ENCODE measurements at regions not wholly inside any gene's neighbourhood (a gene's known extent, or its start where the extent isn't known, plus 50 kb on each side); places are given as distances from the start of the nearest gene placed in this dataset.

- ChIA-PET CTCF (no interaction called here), RAD21 (ENCODE audit: unreplicated experiment) (no interaction called here), SMC1A (ENCODE audit: uncharacterized antibody, unreplicated experiment) (interaction anchor here (0.6 kb wide), 1 partner anchor 303 kb away, joined by 3 read pairs; no protein-coding TSS in a partner anchor), POLR2A (no interaction called here)
- in situ Hi-C loops (cut with MboI), result no loop called here
- no peak overlapping the region for H3K27ac ChIP-seq (ENCODE audit: control insufficient read depth, insufficient read depth)
- no peak overlapping the region for H2AFZ ChIP-seq (ENCODE audit: control insufficient read depth, low read depth, low read length)
- H3K79me2 ChIP-seq (ENCODE audit: control insufficient read depth, insufficient read depth, low read length), result no peaks in the 10 kb centered on the region
- H4K20me1 ChIP-seq (ENCODE audit: control insufficient read depth, insufficient read depth), result no peaks in the 10 kb centered on the region
- TF ChIP-seq, protein P1, sequence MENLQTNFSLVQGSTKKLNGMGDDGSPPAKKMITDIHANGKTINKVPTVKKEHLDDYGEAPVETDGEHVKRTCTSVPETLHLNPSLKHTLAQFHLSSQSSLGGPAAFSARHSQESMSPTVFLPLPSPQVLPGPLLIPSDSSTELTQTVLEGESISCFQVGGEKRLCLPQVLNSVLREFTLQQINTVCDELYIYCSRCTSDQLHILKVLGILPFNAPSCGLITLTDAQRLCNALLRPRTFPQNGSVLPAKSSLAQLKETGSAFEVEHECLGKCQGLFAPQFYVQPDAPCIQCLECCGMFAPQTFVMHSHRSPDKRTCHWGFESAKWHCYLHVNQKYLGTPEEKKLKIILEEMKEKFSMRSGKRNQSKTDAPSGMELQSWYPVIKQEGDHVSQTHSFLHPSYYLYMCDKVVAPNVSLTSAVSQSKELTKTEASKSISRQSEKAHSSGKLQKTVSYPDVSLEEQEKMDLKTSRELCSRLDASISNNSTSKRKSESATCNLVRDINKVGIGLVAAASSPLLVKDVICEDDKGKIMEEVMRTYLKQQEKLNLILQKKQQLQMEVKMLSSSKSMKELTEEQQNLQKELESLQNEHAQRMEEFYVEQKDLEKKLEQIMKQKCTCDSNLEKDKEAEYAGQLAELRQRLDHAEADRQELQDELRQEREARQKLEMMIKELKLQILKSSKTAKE (IDR thresholded peaks at IDR 0.05; ENCODE audit: low read depth, poor library complexity, severe bottlenecking), result no peak
- TF ChIP-seq KDM1A (IDR thresholded peaks at IDR 0.05; ENCODE audit: borderline replicate concordance), result no peak
- TF ChIP-seq GABPA (IDR thresholded peaks at IDR 0.05; ENCODE audit: low read depth), result no peak
- TF ChIP-seq MEF2A (IDR thresholded peaks at IDR 0.05; ENCODE audit: insufficient read depth, low read depth, low read length), result no peak
- no peak for TF ChIP-seq MYC (IDR thresholded peaks at IDR 0.05; ENCODE audit: insufficient read depth, insufficient read length, insufficient replicate concordance, low read length, severe bottlenecking)
- no peak for TF ChIP-seq NRF1 (conservative IDR thresholded peaks at IDR 0.05; ENCODE audit: low read depth, low read length)
- no peak for TF ChIP-seq CHD2 (IDR thresholded peaks at IDR 0.05; ENCODE audit: borderline replicate concordance, low read depth, low read length)
- no peak for TF ChIP-seq ZBTB40 (IDR thresholded peaks at IDR 0.05; ENCODE audit: borderline replicate concordance)
- no peak for TF ChIP-seq YY1 (IDR thresholded peaks at IDR 0.05; ENCODE audit: low read depth, low read length)
- no peak for TF ChIP-seq SIX5 (IDR thresholded peaks at IDR 0.05; ENCODE audit: low read depth, low read length, severe bottlenecking)
- TF ChIP-seq NR2F1 (conservative IDR thresholded peaks at IDR 0.05), result no peak
- no peak for TF ChIP-seq SUPT20H (IDR thresholded peaks at IDR 0.05; ENCODE audit: borderline replicate concordance, control insufficient read depth, low read depth, low read length)
- no peak for TF ChIP-seq ESRRA (IDR thresholded peaks at IDR 0.05; ENCODE audit: low read length)
- TF ChIP-seq, protein P2, sequence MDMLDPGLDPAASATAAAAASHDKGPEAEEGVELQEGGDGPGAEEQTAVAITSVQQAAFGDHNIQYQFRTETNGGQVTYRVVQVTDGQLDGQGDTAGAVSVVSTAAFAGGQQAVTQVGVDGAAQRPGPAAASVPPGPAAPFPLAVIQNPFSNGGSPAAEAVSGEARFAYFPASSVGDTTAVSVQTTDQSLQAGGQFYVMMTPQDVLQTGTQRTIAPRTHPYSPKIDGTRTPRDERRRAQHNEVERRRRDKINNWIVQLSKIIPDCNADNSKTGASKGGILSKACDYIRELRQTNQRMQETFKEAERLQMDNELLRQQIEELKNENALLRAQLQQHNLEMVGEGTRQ (IDR thresholded peaks at IDR 0.05; ENCODE audit: borderline replicate concordance, low read depth, low read length), result no peak
- TF ChIP-seq EGR1 (IDR thresholded peaks at IDR 0.05; ENCODE audit: borderline replicate concordance in 1 of 2, low read depth in 2 of 2, low read length in 2 of 2), result no peak
- TF ChIP-seq FOXK2 (IDR thresholded peaks at IDR 0.05), result no peak
- TF ChIP-seq RCOR1 (conservative IDR thresholded peaks at IDR 0.05; ENCODE audit: low read depth, low read length), result no peak
- TF ChIP-seq KLF5 (IDR thresholded peaks at IDR 0.05; ENCODE audit: partially characterized antibody), result no peak
- BruUV-seq (replicated peaks), result no TSS peak
- no peak overlapping the region for H3K4me2 ChIP-seq (ENCODE audit: control insufficient read depth, insufficient read depth)
- H3K36me3 ChIP-seq (ENCODE audit: control insufficient read depth in 2 of 2, insufficient read depth in 2 of 2, low read length in 1 of 2), result no peaks in the 10 kb centered on the region
- no peaks in the 10 kb centered on the region for H3K4me1 ChIP-seq (ENCODE audit: control insufficient read depth, insufficient read depth, low read length)
- H3K9me3 ChIP-seq (replicated peaks; ENCODE audit: control insufficient read depth, insufficient read depth, low read length), result no peaks in the 10 kb centered on the region
- ATAC-seq, result no peak
- H3K4me3 ChIP-seq, result no peak overlapping the region
- no peak overlapping the region for H3K9ac ChIP-seq (ENCODE audit: control insufficient read depth, insufficient read depth, low read length)
- no peaks in the 10 kb centered on the region for H3K27me3 ChIP-seq (replicated peaks in 1 of 2; ENCODE audit: control insufficient read depth in 2 of 2, insufficient read depth in 2 of 2, low read length in 1 of 2)
- WGBS (ENCODE audit: insufficient coverage, insufficient replicate concordance, low lambda C conversion rate, missing lambda C conversion rate), result 19% methylated on average over 3 of the region's 3 CpGs
- intact Hi-C loops (cut with micrococcal nuclease; ENCODE audit: unreplicated experiment), result no loop called here
- FAIRE-seq, result no peak
- no peak for DNase-seq (ENCODE audit: low read depth, low spot score)
These were observed 1296.6 kb downstream of the AACS start for GRCh38 chr12:126361804-126362203.
